ENCODE measurements at regions not wholly inside any gene's neighbourhood (a gene's known extent, or its start where the extent isn't known, plus 50 kb on each side); places are given as distances from the start of the nearest gene placed in this dataset.

GRCh38 chr7:119572132-119572531 is 700.8 kb upstream of the KCND2 start:
- H3K56ac ChIP-seq (ENCODE audit: extremely low read depth, insufficient read depth, low read length): no peak overlapping the region
- no peaks in the 10 kb centered on the region for H3K27me3 ChIP-seq (ENCODE audit: control insufficient read depth, insufficient read depth, low read length)
- in situ Hi-C loops (cut with MboI; ENCODE audit: low sequenced_read_pairs): no loop called here
- H2AFZ ChIP-seq (replicated peaks; ENCODE audit: low read length, poor library complexity): no peak overlapping the region
- H3K9ac ChIP-seq (ENCODE audit: low read depth, low read length): no peak overlapping the region
- no peak overlapping the region for H4K5ac ChIP-seq (ENCODE audit: low read depth, low read length)
- H4K8ac ChIP-seq (ENCODE audit: low read depth in 2 of 2, low read length in 2 of 2): no peak overlapping the region
- no peak overlapping the region for H2BK120ac ChIP-seq (ENCODE audit: low read depth, low read length)
- no peaks in the 10 kb centered on the region for H3K79me1 ChIP-seq (ENCODE audit: low read depth in 1 of 2, low read length in 2 of 2)
- H3K4me2 ChIP-seq (ENCODE audit: low read depth, low read length): no peak overlapping the region
- no peak for ATAC-seq (ENCODE audit: low read depth)
- H2AK9ac ChIP-seq (replicated peaks; ENCODE audit: low read depth, low read length, poor library complexity): no peak overlapping the region
- no peaks in the 10 kb centered on the region for H3K4me1 ChIP-seq (ENCODE audit: control insufficient read depth, insufficient read depth, low read length)
- H3K9me3 ChIP-seq (ENCODE audit: control insufficient read depth, insufficient read depth, low read length): peaks cover 13% of the 10 kb centered on the region
- no peak overlapping the region for H2BK5ac ChIP-seq (ENCODE audit: low read depth, low read length, poor library complexity, severe bottlenecking)
- H3K4me3 ChIP-seq (ENCODE audit: insufficient read depth, low read depth, low read length): no peak overlapping the region
- H3K14ac ChIP-seq (replicated peaks; ENCODE audit: low read depth, low read length): no peak overlapping the region
- no peak overlapping the region for H3K23ac ChIP-seq (ENCODE audit: low read depth, low read length)
- dilution Hi-C loops (cut with HindIII; ENCODE audit: low sequenced_read_pairs, unreplicated experiment): no loop called here
- no peak overlapping the region for H2BK20ac ChIP-seq (ENCODE audit: low read depth, low read length)
- CTCF ChIA-PET: interaction anchor here (0.5 kb wide), 1 partner anchor 607 kb away, joined by 3 read pairs; no protein-coding TSS in a partner anchor
- no peak for DNase-seq
- no TSS peak for BruUV-seq (replicated peaks)
- H4K91ac ChIP-seq (ENCODE audit: insufficient read depth, low read depth, low read length): no peak overlapping the region
- no peak overlapping the region for H3K27ac ChIP-seq (ENCODE audit: insufficient read depth, low read length)
- H3K4ac ChIP-seq (ENCODE audit: low read depth, low read length): no peak overlapping the region
- H3K9me1 ChIP-seq (ENCODE audit: insufficient read depth, low read length): no peaks in the 10 kb centered on the region
- whole genome bisulfite sequencing, 2 experiments (ENCODE audit: extremely low coverage in 2 of 2, insufficient read length in 1 of 2): no CpG with 5 or more reads among the region's 4 CpGs
- intact Hi-C loops (cut with micrococcal nuclease): no loop called here
- H2AK5ac ChIP-seq (ENCODE audit: low read depth, low read length): no peak overlapping the region
- no peak overlapping the region for H2BK15ac ChIP-seq (ENCODE audit: low read depth, low read length)
- no peaks in the 10 kb centered on the region for H4K20me1 ChIP-seq (ENCODE audit: insufficient read depth, low read length)
- TF ChIP-seq NFE2L2 (IDR thresholded peaks at IDR 0.05; ENCODE audit: low read depth, low read length) (no peak), SMC3 (IDR thresholded peaks at IDR 0.05; ENCODE audit: low read depth, low read length) (no peak)
- POLR2A ChIA-PET (ENCODE audit: unreplicated experiment): no interaction called here
- no peak overlapping the region for H3K18ac ChIP-seq (ENCODE audit: low read depth, low read length)
- no peaks in the 10 kb centered on the region for H3K36me3 ChIP-seq (ENCODE audit: control insufficient read depth, insufficient read depth, low read length)

Data from IMR-90 (cell line).